ENCODE measurements at regions not wholly inside any gene's neighbourhood (a gene's known extent, or its start where the extent isn't known, plus 50 kb on each side); places are given as distances from the start of the nearest gene placed in this dataset.

- WGBS (ENCODE audit: insufficient coverage), result 87% methylated on average over 4 of the region's 7 CpGs
- H3K36me3 ChIP-seq (replicated peaks in 1 of 2; ENCODE audit: control insufficient read depth in 1 of 2, insufficient read depth in 2 of 2, low read length in 2 of 2), result no peaks in the 10 kb centered on the region
- Mint-ChIP-seq H3K9me3 (peaks cover 0 to 6% (median 2%) of the 10 kb centered on the region in 7 donors), H3K4me1 (no peaks in the 10 kb centered on the region), H3K27ac (no peak overlapping the region), H3K4me3 (no peak overlapping the region), H3K36me3 (no peaks in the 10 kb centered on the region), H3K27me3 (ENCODE audit: low read depth in 3 of 3) (peaks cover 0 to 1% (median 0%) of the 10 kb centered on the region in 3 donors)
- intact Hi-C loops (cut with micrococcal nuclease), result no loop called here
- H2AFZ ChIP-seq (ENCODE audit: insufficient read depth, low read depth, low read length, poor library complexity, severe bottlenecking), result no peak overlapping the region
- H3K27ac ChIP-seq (ENCODE audit: low read depth in 1 of 2, low read length in 2 of 2), result no peak overlapping the region
- H3K27me3 ChIP-seq (ENCODE audit: control insufficient read depth in 2 of 2, insufficient read depth in 2 of 2, low read length in 2 of 2), result no peaks in the 10 kb centered on the region
- H3K4me1 ChIP-seq (ENCODE audit: control insufficient read depth in 1 of 2, insufficient read depth in 2 of 2, low read length in 2 of 2), result no peaks in the 10 kb centered on the region
- DNase-seq, result no peak
- TF ChIP-seq CTCF (IDR thresholded peaks at IDR 0.05), result no peak
- H3K9ac ChIP-seq (ENCODE audit: insufficient read depth, low read length, poor library complexity, severe bottlenecking), result no peak overlapping the region
- H4K20me1 ChIP-seq (ENCODE audit: insufficient read depth, low read length), result no peaks in the 10 kb centered on the region
- no peak overlapping the region for H3K4me2 ChIP-seq (replicated peaks; ENCODE audit: extremely low read depth, low read length, poor library complexity, severe bottlenecking)
- H3K9me3 ChIP-seq (replicated peaks in 1 of 2; ENCODE audit: control insufficient read depth in 1 of 2, insufficient read depth in 1 of 2, low read length in 2 of 2), result no peaks in the 10 kb centered on the region
- H3K79me2 ChIP-seq (ENCODE audit: insufficient read depth, low read length), result no peaks in the 10 kb centered on the region
- H3K4me3 ChIP-seq (replicated peaks in 1 of 3; ENCODE audit: low read depth in 2 of 3, low read length in 3 of 3), result no peak overlapping the region
These were observed 49.9 kb downstream of the CHRM3 start for GRCh38 chr1:239436286-239436685.

- DNase-seq, result no peak
- no peak overlapping the region for H3K4me2 ChIP-seq (replicated peaks; ENCODE audit: extremely low read depth, low read length, poor library complexity, severe bottlenecking)
- no peaks in the 10 kb centered on the region for H4K20me1 ChIP-seq (ENCODE audit: insufficient read depth, low read length)
- no peak overlapping the region for H3K27ac Mint-ChIP-seq
- no peaks in the 10 kb centered on the region for H3K27me3 ChIP-seq (ENCODE audit: control insufficient read depth in 2 of 2, insufficient read depth in 2 of 2, low read length in 2 of 2)
- H3K4me3 Mint-ChIP-seq, result no peak overlapping the region
- H2AFZ ChIP-seq (ENCODE audit: insufficient read depth, low read depth, low read length, poor library complexity, severe bottlenecking), result no peak overlapping the region
- H3K4me3 ChIP-seq (replicated peaks in 1 of 3; ENCODE audit: low read depth in 2 of 3, low read length in 3 of 3), result no peak overlapping the region
- H3K36me3 Mint-ChIP-seq, result no peaks in the 10 kb centered on the region
- no peaks in the 10 kb centered on the region for H3K79me2 ChIP-seq (ENCODE audit: insufficient read depth, low read length)
- H3K27ac ChIP-seq (ENCODE audit: low read depth in 1 of 2, low read length in 2 of 2), result no peak overlapping the region
- peaks cover 0 to 8% (median 2%) of the 10 kb centered on the region in 7 donors for H3K9me3 Mint-ChIP-seq
- intact Hi-C loops (cut with micrococcal nuclease), result no loop called here
- H3K4me1 Mint-ChIP-seq, result no peaks in the 10 kb centered on the region
- no peaks in the 10 kb centered on the region for H3K9me3 ChIP-seq (replicated peaks in 1 of 2; ENCODE audit: control insufficient read depth in 1 of 2, insufficient read depth in 1 of 2, low read length in 2 of 2)
- no peaks in the 10 kb centered on the region for H3K36me3 ChIP-seq (replicated peaks in 1 of 2; ENCODE audit: control insufficient read depth in 1 of 2, insufficient read depth in 2 of 2, low read length in 2 of 2)
- no peaks in the 10 kb centered on the region for H3K4me1 ChIP-seq (ENCODE audit: control insufficient read depth in 1 of 2, insufficient read depth in 2 of 2, low read length in 2 of 2)
- peaks cover 0 to 1% (median 0%) of the 10 kb centered on the region in 3 donors for H3K27me3 Mint-ChIP-seq (ENCODE audit: low read depth in 3 of 3)
- H3K9ac ChIP-seq (ENCODE audit: insufficient read depth, low read length, poor library complexity, severe bottlenecking), result no peak overlapping the region
- TF ChIP-seq CTCF (IDR thresholded peaks at IDR 0.05), result no peak
These were observed 51.5 kb downstream of the CHRM3 start for GRCh38 chr1:239437822-239438221.

Measured in CD14-positive monocyte (primary cell).